GM21515 (cell line): ENCODE measurements at regions not wholly inside any gene's neighbourhood (a gene's known extent, or its start where the extent isn't known, plus 50 kb on each side); places are given as distances from the start of the nearest gene placed in this dataset.

Experiments used
- ATAC-seq: cut with Tn5 transposase; IDR thresholded peaks from one replicate; pipeline ENCODE4 v1.9.1; 2021; ENCODE audit not compliant: unreplicated experiment

DNA sequence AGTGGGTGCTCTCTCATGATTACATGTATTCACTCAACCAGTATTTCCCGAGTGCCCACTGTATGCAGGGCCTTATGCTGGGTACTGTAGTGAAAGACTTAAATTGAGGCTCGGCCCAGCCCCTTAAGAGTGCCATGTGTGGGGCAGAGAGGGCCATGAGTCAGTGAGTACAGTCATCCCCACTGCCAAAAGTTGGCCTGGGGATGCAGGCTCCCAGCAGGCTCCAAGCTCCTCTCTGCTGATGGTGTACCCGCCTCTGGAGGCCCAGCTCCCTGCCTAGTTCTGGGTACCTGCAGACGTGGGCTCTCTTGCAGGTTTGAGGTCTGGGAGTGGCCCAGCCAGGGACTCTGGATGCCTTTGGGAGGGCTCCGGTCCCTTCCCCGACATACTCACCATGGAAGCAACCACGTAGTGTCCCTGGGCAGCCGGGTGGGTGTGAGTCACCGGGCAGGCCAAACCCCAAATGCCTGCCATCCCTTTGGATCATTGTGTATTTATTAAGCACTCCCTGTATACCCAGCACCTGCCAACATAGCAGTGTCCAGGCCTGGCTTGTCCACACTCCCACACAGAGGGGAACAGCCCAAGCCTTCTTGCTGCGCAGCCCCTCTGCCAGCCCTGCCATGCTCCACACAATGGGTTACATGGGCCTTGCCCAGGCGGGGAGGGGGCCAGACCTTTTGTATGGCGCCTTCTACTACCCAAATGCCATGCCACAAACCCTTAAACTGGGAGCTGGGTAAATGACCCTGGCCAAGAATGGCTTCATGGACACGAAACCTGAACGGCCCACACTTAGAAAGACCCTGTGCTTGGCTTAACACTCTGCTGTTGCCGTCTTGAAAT, 153.6 kb downstream of the VEGFA start:
- no peak for ATAC-seq

DNA sequence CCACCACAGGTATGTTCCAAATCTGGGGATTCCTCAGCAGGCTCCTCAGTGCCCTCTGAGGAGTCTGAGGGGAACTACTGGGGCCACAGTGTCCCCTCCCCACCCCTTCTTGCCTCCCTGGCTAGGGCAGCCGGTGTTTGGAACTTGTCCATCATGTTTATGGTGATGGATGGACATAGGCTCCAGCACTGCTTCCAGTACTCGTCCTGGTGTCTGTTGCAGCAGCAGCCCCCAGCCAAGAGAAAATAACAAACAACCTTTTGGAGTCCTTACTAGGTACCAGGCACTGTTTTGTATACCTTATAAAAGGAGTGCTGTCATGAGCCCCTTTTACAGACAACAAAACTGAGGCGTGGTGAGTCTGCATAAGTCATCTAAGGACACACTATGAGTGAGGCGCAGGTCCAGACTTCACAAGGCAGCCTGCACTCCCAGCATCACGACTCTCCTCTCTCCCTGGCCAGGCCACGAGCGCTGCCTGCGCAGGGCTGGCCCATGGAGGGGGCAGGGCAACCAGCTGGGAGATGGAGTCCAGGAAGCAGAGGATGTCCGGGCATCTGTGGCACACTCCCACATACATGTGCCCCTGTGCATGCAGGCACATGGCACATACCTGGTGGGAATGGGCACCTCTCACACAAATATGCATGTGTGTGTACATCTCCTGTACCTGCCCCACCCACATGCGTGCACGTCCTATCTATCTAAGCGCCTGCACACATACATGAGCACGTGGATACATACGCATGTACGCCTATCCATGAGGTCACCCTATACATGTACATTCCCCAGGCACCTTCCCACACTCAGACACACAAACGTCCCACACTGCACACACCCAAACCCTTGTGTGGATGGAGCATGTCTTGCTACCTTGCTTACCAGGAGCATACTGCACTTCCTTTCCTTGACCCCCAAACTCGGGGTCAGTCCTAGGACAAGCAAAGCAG, 152.7 kb downstream of the VEGFA start:
- ATAC-seq = no peak

DNA sequence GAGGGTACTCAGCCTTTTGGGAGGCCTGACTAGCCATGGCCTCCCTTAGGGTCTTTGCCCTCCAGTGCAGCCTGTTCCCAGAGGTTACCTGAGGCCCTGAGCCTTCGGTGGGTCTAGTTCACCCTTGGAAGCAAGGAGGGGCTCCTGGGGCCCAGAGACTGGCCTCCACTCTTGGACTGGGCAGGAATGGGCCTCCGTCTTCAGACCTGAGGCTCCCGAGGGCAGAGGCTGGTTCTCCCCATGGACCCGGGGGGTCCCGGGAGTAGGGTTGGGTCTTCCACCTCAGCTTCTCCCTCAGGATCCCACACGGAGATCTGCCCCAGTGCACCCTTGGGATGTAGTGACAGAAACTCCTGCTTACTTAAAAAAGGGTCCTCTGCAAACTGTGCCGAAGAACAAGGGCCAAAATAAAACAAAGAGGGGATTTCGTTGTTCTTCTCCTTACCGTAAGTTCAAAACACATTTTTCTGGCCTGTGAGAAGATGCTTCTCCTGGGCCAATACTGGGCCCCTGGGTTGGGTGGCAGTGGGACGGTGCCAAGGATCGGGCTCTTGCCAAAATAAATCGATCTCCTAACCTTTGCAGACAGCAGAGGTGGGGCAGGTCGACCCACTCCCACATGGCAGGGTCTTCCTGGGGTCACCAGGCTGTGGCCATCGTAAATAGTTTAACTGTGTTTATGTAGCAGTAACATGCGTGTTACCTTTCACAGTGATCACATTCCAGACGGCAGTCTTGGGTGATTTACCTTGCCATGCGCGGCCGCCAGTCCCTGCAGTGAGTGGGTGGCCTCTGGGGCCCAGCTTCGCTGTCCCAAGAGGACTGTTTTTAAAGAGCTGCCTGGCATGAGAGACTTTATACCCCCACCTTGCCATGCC, 151.8 kb downstream of the VEGFA start:
- ATAC-seq = no peak

DNA sequence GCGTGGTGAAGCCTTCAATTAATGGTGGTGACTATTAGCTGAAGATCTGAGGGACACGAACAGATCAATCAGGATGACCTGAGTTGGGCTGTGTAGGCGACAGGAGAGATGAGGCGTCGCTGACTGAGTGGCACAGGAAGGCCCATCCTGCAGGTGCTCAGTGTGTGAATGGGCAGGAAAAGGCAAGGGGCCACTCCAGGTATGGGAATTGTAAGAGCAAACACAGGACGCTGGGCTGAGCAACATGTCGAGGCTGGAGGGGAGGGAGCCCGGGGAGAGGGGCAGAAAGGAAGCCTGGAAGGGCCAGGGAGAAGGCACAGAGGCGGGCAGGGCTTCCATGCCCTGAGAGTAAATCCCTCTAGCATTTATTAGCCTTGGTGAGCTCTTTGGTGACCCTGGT, 151.0 kb downstream of the VEGFA start:
- ATAC-seq = no peak

DNA sequence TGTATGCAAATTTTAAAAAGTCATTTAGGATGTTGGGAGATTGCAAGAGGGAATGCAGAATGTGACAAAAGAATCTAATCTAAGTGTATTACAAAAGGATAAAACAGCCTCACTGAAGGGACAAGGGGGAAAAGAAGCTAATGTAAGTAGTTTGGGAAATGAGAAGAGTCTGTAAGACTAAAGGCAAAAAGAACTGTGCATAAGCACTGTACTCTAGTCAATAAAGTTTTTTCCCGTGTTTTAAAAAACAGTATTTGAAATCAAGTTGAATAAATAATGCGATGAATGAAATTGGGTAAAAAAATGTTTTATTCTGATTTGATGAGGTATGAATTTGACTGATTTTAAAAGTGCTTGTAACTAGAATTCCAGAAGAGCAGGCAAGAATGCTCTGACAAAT, 149.8 kb downstream of the VEGFA start:
- ATAC-seq = no peak

DNA sequence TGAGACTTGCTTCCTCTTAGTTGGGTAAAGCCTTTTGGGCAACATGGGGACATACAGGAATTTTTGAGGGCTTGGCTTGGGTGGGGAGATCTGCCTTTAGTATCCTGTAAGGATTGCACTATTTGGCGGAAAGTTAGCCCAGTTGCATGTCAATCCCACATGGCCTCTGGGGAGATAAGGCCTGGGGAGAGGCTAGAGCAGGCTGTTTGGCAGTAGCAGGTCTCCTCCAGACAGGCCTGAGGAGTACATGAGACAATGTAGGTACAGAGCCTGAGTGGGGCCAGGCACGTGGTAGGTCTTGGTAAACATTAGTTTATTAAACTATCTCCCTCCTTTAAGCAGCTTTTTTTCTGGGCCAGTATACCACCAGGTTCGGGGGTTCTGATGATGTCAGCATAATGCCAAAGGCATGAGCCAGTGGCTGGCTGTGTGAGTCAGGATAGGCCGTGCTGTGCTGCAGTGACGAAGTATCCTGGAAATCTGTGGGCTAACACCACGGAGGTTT, 147.9 kb downstream of the VEGFA start:
- ATAC-seq = no peak

DNA sequence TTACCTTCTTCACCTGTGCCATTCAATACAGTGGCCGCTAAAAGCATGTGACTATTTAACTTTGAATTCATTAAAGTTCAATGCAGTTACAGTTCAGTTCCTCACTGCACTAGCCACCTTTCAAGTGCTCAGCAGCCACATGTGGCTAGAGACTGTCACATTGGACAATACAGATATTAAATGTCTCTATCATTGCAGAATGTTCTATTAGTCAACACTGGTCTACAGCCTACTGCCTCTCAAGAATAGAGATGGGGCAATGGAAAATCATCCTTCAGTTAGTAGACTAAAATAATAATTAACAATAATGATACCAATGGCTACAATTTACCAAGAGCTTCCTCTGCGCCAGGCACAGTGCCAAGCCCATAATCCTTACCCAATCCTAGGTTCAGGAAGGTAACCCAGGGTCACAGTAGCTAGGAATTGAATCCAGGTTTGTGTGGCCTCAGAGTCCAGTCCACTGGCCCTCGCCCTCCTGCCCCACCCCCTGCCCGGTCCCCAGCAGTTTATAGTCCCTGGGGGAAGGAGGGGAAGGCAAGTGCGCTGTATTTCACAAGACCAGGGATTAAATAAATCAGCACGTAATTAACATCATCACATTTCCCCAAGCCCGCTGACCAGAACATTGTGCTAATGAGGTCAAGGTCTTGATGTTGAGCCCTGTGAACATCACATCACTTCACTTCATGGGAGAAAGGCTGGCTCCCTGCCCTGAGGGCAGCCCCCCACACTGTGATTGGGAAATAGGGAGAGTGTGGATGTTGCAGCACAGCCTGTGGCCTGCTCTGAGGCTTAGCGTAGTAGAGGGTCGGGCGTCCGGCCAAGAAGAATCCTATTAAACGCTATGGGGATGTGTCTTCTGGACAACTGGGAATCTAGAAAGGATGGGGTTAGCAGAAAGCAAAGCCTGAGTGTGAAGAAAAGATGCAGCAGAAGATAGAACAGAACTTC, 147.2 kb downstream of the VEGFA start:
- no peak for ATAC-seq

DNA sequence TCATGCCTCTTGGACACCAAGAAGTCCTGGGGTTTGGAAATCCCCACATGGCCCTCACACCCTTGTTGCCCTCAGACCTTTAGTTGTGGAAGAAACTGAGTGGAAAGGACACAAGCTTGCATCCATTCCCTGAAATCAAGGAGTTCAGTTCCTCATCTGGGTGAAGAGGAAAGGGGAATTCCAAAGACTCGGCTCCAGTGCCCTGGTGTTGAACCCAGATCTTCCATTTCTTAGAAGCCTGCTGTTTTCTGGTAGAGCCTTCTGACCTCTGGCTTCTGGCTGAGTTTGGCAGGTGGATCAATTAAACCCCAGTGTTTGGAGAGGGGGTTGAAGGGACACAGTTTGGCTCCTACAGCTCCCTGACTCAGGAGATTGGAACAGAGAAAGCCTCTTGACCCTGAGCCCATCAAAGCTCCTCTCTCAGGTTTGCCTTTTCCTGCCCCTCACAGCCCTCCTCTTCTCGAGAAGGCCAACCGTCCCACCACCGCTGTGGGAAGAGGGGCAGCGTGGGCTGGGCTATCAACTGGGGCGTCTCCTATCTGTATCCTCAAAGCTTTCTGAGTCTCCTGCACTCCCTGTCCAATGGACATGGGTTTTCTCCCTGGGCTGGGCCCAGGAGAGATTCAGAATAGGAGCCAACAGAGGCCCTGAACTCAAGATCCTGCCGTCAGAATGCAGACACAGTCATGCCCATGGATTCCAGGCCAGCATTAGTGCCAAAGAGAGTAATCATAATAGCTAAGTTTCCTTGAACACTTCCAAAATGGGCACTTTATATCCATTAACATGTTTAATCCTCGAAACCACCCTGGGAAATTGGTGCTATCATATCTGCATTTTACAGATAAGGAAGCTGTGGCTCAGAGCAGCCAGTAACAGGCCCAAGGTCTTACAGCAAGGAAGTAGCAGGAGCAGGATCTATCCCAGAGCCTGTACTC, 146.2 kb downstream of the VEGFA start:
- no peak for ATAC-seq

DNA sequence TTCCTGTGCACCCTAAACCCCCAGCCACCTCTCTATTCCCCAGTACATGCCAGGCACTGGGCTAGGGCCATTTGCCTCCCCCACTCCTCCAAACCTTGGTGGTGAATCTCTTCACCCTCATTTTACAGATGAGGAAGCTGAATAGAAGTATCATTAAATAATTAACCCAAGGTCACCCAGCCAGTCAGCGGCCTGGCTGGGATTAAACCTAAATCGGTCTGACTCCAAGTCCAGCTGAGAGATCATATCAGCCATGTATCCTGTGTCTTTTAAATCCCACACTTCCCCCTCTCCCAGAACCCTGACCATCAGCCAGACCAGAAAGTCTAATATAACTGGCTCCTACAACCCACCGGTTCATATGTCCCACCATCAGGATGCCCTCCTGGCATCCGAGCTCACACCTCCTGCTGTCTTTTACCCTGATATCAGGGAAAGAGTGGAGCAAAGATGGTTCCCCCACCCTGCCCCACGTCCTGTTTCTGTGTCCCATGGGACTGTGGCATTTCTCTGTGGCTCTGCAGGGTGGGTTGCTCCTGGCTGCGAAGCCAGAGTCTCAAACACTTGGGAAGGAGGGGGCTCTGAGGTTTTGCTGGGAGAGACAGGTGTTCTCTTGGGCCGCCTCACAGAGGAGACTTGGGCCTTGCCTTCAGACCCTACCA, 145.3 kb downstream of the VEGFA start:
- no peak for ATAC-seq

DNA sequence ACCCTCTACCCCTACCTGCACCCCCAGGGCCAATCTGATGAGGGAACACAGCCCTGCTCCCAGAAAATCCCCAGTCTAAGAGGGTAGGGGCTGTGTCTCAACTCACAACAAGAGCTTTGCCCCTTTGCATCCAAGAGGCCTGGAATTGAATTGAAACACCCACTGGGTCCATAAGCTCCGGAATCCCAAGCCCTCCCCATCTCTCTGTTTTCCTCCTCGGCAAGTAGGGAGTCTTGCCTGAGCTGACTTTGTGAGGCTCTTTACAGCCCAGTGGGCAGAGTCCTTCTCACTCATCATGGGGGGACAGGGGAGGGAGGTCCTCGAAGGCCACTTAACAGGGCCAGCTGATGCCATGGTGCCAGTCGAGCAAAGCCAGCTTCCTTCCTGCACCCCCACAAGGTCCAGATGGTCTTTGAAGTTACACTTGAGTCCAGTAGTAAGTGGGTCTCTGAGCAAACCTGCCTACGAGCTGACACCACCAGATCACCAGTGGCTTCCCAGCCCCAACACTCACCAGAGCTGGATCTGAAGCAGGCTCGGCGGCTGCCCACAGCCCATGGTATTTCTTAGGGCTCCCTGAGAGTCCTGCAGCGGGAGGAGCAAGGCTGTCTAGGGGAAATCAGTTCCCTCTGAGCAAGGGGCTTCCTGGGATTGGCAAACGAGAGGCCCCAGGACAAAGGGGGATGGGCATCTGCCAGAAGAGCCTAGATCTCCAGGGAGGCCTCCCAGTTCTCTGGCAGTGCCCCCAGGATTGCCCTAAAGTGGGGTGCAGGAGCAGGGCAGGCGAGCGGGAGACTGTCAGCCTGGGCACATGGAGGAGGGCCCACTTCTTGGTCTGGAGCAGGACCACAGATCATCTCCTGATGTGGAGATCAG, 144.5 kb downstream of the VEGFA start:
- no peak for ATAC-seq

DNA sequence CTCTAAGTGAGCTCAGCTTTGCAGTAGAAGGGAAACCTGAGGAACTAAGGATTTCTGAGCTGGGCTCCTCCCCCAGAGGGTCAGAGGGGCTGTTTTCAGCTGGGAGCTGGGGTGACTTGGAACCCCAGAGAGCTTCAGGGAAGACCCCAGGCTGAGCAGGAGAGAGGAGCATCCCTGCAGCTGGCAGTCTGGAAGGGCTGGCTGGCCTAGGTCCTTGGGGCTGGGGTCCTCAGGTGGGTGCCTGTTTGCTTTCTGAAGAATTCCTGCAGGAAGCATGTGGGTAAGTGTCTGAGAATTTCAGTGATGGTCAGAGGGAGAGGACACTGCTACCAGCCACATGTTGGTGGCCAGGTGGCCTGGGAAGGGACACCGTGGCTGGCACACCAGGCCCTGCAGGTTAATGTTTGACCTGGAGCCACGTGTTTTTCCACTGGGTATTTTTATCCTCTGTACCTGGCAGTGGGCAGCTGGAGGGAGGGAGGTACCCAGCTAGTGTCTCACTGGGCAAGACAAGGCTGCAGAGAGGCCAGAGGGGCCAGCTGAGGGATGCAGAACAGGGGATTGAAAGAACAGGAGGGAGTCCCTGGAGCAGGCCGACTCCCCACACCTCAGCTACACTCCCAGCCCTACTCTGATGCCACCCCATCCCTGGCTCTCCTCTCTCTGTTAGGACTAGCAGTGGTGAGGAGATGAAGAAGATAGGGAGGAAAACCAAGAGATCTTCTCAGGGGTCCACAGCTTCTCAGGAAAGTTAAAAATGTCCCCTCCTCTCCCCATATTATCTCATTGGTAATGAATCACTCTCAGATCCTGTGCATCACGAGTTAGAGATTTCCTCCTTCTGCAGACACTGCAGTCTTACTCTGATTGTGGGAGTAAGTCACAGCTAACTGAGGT, 143.6 kb downstream of the VEGFA start:
- no peak for ATAC-seq

DNA sequence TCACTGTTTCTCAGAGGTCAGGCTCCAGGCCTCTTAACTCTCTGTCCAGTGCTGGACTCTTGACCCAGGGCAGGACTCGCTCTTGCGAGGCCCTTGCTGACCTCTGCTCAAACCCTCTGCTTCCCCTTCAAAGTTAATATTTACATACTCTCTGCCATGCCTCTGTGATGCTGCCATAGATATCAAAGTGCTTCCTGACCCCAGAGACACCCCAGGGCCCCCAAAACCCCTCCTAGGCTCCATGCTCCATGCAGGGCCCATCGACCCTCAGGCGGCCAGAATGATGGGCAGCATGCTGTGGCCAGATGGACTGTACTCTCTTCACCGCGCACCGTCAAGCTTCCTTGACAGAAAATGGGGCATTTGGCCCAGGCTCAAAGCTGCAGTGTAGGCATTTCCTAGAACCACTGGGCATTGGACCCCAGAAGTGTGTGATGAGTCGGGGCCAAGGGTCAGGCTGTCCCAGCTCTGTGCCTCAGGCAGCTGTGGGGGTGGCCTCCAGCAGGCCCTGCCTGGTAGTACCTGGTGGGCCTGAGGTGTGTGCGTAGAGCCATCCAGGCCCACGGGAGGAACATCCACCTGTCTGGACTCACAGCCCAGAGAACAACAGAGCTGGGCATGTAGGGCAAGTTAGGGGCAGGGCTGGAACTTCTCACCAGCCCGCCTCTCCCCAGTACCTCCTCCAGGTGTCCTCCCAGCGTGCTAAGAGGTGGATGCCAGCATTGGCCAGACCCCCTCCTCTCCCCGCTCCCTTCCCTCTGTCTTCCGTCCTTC, 142.8 kb downstream of the VEGFA start:
- no peak for ATAC-seq

DNA sequence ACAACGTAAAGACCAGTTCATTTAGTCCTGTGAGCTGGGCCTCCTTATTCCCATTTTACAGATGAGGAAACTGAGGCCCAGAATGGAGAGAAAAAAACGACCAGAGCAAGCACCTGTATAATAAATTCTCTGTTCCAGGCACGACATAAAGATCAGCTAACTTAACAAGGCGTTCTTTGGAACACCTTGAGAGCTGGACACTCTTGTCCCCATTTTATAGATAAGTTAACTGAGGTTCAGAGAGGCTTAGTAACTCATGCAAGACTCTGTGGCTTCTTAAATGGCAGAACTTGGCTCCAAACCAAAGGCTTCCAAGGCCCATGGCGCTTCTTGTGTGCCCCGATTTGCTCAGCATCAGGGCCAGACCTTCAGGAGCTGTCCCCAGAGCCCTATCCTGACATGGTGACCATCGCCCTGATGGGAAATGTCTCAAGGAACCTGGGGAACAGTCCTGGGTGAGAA, 142.1 kb downstream of the VEGFA start:
- no peak for ATAC-seq

DNA sequence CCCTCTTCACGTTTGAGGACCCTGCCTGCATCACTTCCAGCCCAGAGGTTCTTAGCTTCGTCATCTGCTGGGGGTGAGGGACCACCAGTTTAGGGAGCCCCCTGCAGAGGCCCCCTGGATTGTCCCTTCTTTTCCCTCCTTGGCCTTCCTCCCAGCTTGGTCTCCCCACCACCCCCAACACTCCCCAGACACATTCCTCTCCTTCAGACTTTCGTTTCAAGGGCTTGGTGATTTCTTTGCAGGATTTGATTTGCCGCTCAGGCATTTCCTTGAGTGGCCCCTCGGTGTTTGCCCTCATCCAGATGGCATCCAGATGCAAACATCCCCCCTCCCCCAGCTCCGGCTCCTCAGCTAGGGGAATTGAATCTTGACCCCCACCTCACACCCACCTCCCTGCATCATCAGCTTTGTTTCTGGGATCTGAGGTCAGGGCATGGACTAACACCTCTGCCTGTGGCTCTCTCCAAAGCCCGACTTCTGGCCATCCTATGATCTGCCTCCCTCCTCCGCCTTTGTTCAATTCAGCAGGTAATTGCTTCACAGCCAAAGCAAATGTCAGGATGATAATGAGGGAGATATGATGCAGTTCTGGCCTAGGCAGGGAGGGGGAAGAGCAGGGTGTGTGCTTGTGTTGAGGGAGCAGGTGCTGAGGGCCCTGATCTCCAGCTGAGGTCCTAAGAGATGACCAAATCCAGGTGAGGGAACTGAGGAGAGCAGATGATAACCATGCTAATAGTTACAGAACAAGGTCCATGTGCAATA, 141.5 kb downstream of the VEGFA start:
- ATAC-seq = no peak
